HL-60 (cell line): ENCODE measurements at regions not wholly inside any gene's neighbourhood (a gene's known extent, or its start where the extent isn't known, plus 50 kb on each side); places are given as distances from the start of the nearest gene placed in this dataset.

Source experiments
- CTCF ChIP-seq: IDR thresholded peaks from one replicate; pipeline ENCODE4 v1.5.1; 2011; ENCODE audit warnings: low read length, control low read depth, inconsistent platforms; ENCODE audit not compliant: insufficient read depth
- GABPA ChIP-seq: IDR thresholded peaks from 2 replicates; pipeline ENCODE4 v1.6.1; 2012; ENCODE audit warnings: low read depth
- POLR2AphosphoS5 ChIP-seq: IDR thresholded peaks from 2 replicates; pipeline ENCODE4 v1.6.1; 2012; ENCODE audit warnings: low read depth
- TF ChIP-seq, protein P1 (sequence below): IDR thresholded peaks from 2 replicates; pipeline ENCODE4 v1.6.1; 2012; ENCODE audit warnings: low read depth; ENCODE audit not compliant: insufficient replicate concordance

DNA sequence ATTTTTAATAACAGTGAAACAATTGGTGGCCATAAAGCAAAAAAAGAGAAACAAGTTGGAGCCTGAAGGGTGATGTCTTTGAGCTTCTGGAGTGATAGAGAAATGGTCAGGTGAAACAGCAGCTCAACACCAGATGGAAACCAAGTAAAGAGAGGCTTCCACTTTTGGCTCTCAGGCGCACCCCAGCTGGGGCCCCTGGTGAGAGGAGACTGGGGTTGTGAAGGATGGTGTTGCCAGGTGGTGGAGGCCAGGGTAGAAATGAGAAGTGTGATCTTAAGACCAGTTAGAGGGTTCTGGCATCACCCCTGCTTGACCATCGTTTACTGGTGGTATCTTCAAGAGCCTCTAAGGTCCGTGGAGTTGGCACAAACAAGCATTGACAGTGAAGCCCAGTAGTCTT is 126.0 kb upstream of the AKIRIN2 start:
- TF ChIP-seq CTCF (no peak), GABPA (no peak), POLR2AphosphoS5 (no peak)
- TF ChIP-seq, protein P1, sequence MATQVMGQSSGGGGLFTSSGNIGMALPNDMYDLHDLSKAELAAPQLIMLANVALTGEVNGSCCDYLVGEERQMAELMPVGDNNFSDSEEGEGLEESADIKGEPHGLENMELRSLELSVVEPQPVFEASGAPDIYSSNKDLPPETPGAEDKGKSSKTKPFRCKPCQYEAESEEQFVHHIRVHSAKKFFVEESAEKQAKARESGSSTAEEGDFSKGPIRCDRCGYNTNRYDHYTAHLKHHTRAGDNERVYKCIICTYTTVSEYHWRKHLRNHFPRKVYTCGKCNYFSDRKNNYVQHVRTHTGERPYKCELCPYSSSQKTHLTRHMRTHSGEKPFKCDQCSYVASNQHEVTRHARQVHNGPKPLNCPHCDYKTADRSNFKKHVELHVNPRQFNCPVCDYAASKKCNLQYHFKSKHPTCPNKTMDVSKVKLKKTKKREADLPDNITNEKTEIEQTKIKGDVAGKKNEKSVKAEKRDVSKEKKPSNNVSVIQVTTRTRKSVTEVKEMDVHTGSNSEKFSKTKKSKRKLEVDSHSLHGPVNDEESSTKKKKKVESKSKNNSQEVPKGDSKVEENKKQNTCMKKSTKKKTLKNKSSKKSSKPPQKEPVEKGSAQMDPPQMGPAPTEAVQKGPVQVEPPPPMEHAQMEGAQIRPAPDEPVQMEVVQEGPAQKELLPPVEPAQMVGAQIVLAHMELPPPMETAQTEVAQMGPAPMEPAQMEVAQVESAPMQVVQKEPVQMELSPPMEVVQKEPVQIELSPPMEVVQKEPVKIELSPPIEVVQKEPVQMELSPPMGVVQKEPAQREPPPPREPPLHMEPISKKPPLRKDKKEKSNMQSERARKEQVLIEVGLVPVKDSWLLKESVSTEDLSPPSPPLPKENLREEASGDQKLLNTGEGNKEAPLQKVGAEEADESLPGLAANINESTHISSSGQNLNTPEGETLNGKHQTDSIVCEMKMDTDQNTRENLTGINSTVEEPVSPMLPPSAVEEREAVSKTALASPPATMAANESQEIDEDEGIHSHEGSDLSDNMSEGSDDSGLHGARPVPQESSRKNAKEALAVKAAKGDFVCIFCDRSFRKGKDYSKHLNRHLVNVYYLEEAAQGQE = no peak
